C4-2B (cell line): ENCODE measurements at regions not wholly inside any gene's neighbourhood (a gene's known extent, or its start where the extent isn't known, plus 50 kb on each side); places are given as distances from the start of the nearest gene placed in this dataset.

Source experiments
- H3K27ac ChIP-seq: fragments of 450-650 bp; 2 replicates; pipeline ENCODE4 v1.5.1; 2017
- CTCF ChIP-seq: fragments of 450-650 bp; conservative IDR thresholded peaks from 2 replicates; pipeline ENCODE4 v1.5.1; 2017; ENCODE audit warnings: mild to moderate bottlenecking
- ZFX ChIP-seq: fragments of 450-650 bp; IDR thresholded peaks from 2 replicates; pipeline ENCODE4 v1.6.1; 2017

- H3K27ac ChIP-seq = no peak overlapping the region
- TF ChIP-seq CTCF (no peak), ZFX (no peak)
Observed at GRCh38 chr2:145010635-145011034, 490.7 kb upstream of the ZEB2 start.

GRCh38 chr2:145007960-145008263 lies 488.0 kb upstream of the ZEB2 start:
- TF ChIP-seq CTCF (no peak), ZFX (no peak)

GRCh38 chr2:145007093-145007959 lies 487.4 kb upstream of the ZEB2 start:
- no peak for TF ChIP-seq ZFX
- no peak for TF ChIP-seq CTCF
- H3K27ac ChIP-seq = no peak overlapping the region

More at GRCh38 chr2:145007960-145008263, 488.0 kb upstream of the ZEB2 start:
- no peak overlapping the region for H3K27ac ChIP-seq

- H3K27ac ChIP-seq = no peak overlapping the region
- TF ChIP-seq ZFX = no peak
Observed at GRCh38 chr2:145002624-145003023, 482.7 kb upstream of the ZEB2 start.

GRCh38 chr2:145000376-145000775 lies 480.5 kb upstream of the ZEB2 start:
- H3K27ac ChIP-seq = no peak overlapping the region
- no peak for TF ChIP-seq CTCF
- TF ChIP-seq ZFX = no peak

GRCh38 chr2:144999936-145000335 lies 480.0 kb upstream of the ZEB2 start:
- H3K27ac ChIP-seq = no peak overlapping the region
- TF ChIP-seq ZFX (no peak), CTCF (no peak)

- no peak overlapping the region for H3K27ac ChIP-seq
- TF ChIP-seq ZFX (no peak), CTCF (no peak)
Observed at GRCh38 chr2:144999071-144999875, 479.4 kb upstream of the ZEB2 start.
